ENCODE measurements at regions not wholly inside any gene's neighbourhood (a gene's known extent, or its start where the extent isn't known, plus 50 kb on each side); places are given as distances from the start of the nearest gene placed in this dataset.

- TF ChIP-seq EZH2phosphoT487 (IDR thresholded peaks at IDR 0.05; ENCODE audit: low read length), result no peak
- TF ChIP-seq EZH2 (optimal IDR thresholded peaks at IDR 0.05; ENCODE audit: low read depth, low read length), result no peak
- TF ChIP-seq, protein P1, sequence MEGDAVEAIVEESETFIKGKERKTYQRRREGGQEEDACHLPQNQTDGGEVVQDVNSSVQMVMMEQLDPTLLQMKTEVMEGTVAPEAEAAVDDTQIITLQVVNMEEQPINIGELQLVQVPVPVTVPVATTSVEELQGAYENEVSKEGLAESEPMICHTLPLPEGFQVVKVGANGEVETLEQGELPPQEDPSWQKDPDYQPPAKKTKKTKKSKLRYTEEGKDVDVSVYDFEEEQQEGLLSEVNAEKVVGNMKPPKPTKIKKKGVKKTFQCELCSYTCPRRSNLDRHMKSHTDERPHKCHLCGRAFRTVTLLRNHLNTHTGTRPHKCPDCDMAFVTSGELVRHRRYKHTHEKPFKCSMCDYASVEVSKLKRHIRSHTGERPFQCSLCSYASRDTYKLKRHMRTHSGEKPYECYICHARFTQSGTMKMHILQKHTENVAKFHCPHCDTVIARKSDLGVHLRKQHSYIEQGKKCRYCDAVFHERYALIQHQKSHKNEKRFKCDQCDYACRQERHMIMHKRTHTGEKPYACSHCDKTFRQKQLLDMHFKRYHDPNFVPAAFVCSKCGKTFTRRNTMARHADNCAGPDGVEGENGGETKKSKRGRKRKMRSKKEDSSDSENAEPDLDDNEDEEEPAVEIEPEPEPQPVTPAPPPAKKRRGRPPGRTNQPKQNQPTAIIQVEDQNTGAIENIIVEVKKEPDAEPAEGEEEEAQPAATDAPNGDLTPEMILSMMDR (IDR thresholded peaks at IDR 0.05; ENCODE audit: low read length), result no peak
- Histone ChIP-seq H3K9me2 (replicated peaks; ENCODE audit: insufficient read depth, low read length) (no peaks in the 10 kb centered on the region), H3K36me3 (replicated peaks; ENCODE audit: insufficient read depth, low read length) (no peaks in the 10 kb centered on the region), H2AFZ (ENCODE audit: low read length) (no peak overlapping the region), H3K27ac (ENCODE audit: low read length) (no peak overlapping the region), H3K4me2 (ENCODE audit: low read depth, low read length) (no peak overlapping the region), H3K4me3 (ENCODE audit: low read length) (no peak overlapping the region), H3K4me1 (ENCODE audit: low read length) (no peaks in the 10 kb centered on the region), H3K9me3 (replicated peaks; ENCODE audit: insufficient read depth, low read length) (no peaks in the 10 kb centered on the region), H3K9ac (ENCODE audit: low read length) (no peak overlapping the region), H3K79me2 (ENCODE audit: low read length) (no peaks in the 10 kb centered on the region), H3F3A (ENCODE audit: insufficient read depth, low read length) (no peaks in the 10 kb centered on the region), H4K20me1 (ENCODE audit: insufficient read depth, low read length) (no peaks in the 10 kb centered on the region), H3K27me3 (replicated peaks; ENCODE audit: insufficient read depth, low read length) (no peaks in the 10 kb centered on the region)
- no peak for DNase-seq
Measured at GRCh38 chr4:123517176-123517575, 120.6 kb downstream of the SPRY1 start.

DNA sequence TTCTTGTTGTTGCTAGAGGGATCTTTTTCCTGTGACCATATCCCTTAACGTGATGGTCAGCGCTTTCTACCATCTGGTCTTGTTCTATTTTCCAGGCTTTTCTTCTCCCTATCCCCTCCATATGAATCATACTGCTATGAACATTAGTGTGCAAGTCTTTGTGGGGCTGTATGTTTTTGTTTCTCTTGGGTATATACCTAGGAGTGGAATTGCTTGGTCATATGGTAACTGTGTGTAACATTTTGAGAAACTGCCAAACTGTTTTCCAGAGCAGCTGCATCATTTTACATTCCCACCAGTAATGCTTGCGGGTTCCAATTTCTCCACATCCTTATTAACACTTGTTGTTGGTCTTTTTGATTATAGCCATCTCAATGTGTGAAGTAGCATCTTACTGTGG, 121.4 kb downstream of the SPRY1 start:
- H3K36me3 ChIP-seq (replicated peaks; ENCODE audit: insufficient read depth, low read length), result no peaks in the 10 kb centered on the region
- no peak for DNase-seq
- no peak overlapping the region for H2AFZ ChIP-seq (ENCODE audit: low read length)
- no peaks in the 10 kb centered on the region for H3K79me2 ChIP-seq (ENCODE audit: low read length)
- no peak overlapping the region for H3K9ac ChIP-seq (ENCODE audit: low read length)
- H3K27ac ChIP-seq (ENCODE audit: low read length), result no peak overlapping the region
- H3K9me3 ChIP-seq (replicated peaks; ENCODE audit: insufficient read depth, low read length), result no peaks in the 10 kb centered on the region
- no peaks in the 10 kb centered on the region for H3K4me1 ChIP-seq (ENCODE audit: low read length)
- no peaks in the 10 kb centered on the region for H4K20me1 ChIP-seq (ENCODE audit: insufficient read depth, low read length)
- no peaks in the 10 kb centered on the region for H3K27me3 ChIP-seq (replicated peaks; ENCODE audit: insufficient read depth, low read length)
- H3K4me3 ChIP-seq (ENCODE audit: low read length), result no peak overlapping the region
- TF ChIP-seq EZH2 (optimal IDR thresholded peaks at IDR 0.05; ENCODE audit: low read depth, low read length) (no peak), EZH2phosphoT487 (IDR thresholded peaks at IDR 0.05; ENCODE audit: low read length) (no peak)
- H3F3A ChIP-seq (ENCODE audit: insufficient read depth, low read length), result no peaks in the 10 kb centered on the region
- H3K4me2 ChIP-seq (ENCODE audit: low read depth, low read length), result no peak overlapping the region
- no peaks in the 10 kb centered on the region for H3K9me2 ChIP-seq (replicated peaks; ENCODE audit: insufficient read depth, low read length)

GRCh38 chr4:123520325-123520724, 123.7 kb downstream of the SPRY1 start:
- no peaks in the 10 kb centered on the region for H3K4me1 ChIP-seq (ENCODE audit: low read length)
- H3F3A ChIP-seq (ENCODE audit: insufficient read depth, low read length), result no peaks in the 10 kb centered on the region
- no peak overlapping the region for H3K27ac ChIP-seq (ENCODE audit: low read length)
- no peak for DNase-seq
- no peak overlapping the region for H2AFZ ChIP-seq (ENCODE audit: low read length)
- no peaks in the 10 kb centered on the region for H3K9me2 ChIP-seq (replicated peaks; ENCODE audit: insufficient read depth, low read length)
- no peak overlapping the region for H3K4me2 ChIP-seq (ENCODE audit: low read depth, low read length)
- no peak for TF ChIP-seq EZH2 (optimal IDR thresholded peaks at IDR 0.05; ENCODE audit: low read depth, low read length)
- no peak for TF ChIP-seq EZH2phosphoT487 (IDR thresholded peaks at IDR 0.05; ENCODE audit: low read length)
- TF ChIP-seq, protein P1 (IDR thresholded peaks at IDR 0.05; ENCODE audit: low read length), result no peak
- no peaks in the 10 kb centered on the region; the same call in 1 of the 2 replicates for H3K36me3 ChIP-seq (replicated peaks; ENCODE audit: insufficient read depth, low read length)
- no peak overlapping the region for H3K9ac ChIP-seq (ENCODE audit: low read length)
- H3K9me3 ChIP-seq (replicated peaks; ENCODE audit: insufficient read depth, low read length), result no peaks in the 10 kb centered on the region
- no peak overlapping the region for H3K4me3 ChIP-seq (ENCODE audit: low read length)
- no peaks in the 10 kb centered on the region for H3K79me2 ChIP-seq (ENCODE audit: low read length)
- H4K20me1 ChIP-seq (ENCODE audit: insufficient read depth, low read length), result no peaks in the 10 kb centered on the region
- no peaks in the 10 kb centered on the region for H3K27me3 ChIP-seq (replicated peaks; ENCODE audit: insufficient read depth, low read length)

DNA sequence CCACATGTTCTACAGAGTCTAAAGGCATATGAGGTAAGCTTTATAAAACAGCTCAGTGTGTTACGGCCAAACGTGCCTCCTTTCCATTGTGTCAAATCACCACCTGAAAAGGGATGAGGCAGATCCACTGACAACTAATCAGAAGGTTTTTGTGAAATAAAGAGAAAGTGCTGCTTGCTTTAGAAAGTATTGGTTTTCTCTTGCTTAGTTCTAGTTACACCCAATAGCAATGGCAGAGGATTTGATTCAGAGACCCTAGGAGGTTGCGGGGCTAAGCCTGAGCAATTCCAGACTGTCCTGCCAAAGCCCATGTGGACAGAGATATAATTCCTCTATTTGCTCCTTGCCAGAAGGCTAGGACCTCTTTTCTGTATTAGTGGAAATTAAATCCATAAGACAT, 125.5 kb downstream of the SPRY1 start:
- no peak for DNase-seq
- TF ChIP-seq EZH2phosphoT487 (IDR thresholded peaks at IDR 0.05; ENCODE audit: low read length) (no peak), EZH2 (optimal IDR thresholded peaks at IDR 0.05; ENCODE audit: low read depth, low read length) (no peak)
- TF ChIP-seq, protein P1 (IDR thresholded peaks at IDR 0.05; ENCODE audit: low read length), result no peak
- no peaks in the 10 kb centered on the region for H4K20me1 ChIP-seq (ENCODE audit: insufficient read depth, low read length)
- H3K4me3 ChIP-seq (ENCODE audit: low read length), result no peak overlapping the region
- no peaks in the 10 kb centered on the region for H3K9me2 ChIP-seq (replicated peaks; ENCODE audit: insufficient read depth, low read length)
- no peak overlapping the region for H2AFZ ChIP-seq (ENCODE audit: low read length)
- H3K9ac ChIP-seq (ENCODE audit: low read length), result no peak overlapping the region
- H3K79me2 ChIP-seq (ENCODE audit: low read length), result no peaks in the 10 kb centered on the region
- no peaks in the 10 kb centered on the region for H3F3A ChIP-seq (ENCODE audit: insufficient read depth, low read length)
- H3K36me3 ChIP-seq (replicated peaks; ENCODE audit: insufficient read depth, low read length), result no peaks in the 10 kb centered on the region; the same call in 1 of the 2 replicates
- no peaks in the 10 kb centered on the region for H3K27me3 ChIP-seq (replicated peaks; ENCODE audit: insufficient read depth, low read length)
- no peaks in the 10 kb centered on the region for H3K9me3 ChIP-seq (replicated peaks; ENCODE audit: insufficient read depth, low read length)
- no peaks in the 10 kb centered on the region for H3K4me1 ChIP-seq (ENCODE audit: low read length)
- H3K4me2 ChIP-seq (ENCODE audit: low read depth, low read length), result no peak overlapping the region
- no peak overlapping the region for H3K27ac ChIP-seq (ENCODE audit: low read length)

Measured in MM.1S (cell line).